Activated CD4-positive, alpha-beta T cell treated with anti-CD3 and anti-CD28 coated beads, Interleukin-2, amount 10 ng/mL, durations not matched to agents 24 days and 14 days (primary cell): ENCODE measurements at regions not wholly inside any gene's neighbourhood (a gene's known extent, or its start where the extent isn't known, plus 50 kb on each side); places are given as distances from the start of the nearest gene placed in this dataset.
"Not testable (repeated sequence)": the region's sequence is repeated elsewhere in the genome, so short reads cannot be mapped to it uniquely, and the experiment has no call there.

Source experiments
- DNase-seq: peaks from one replicate; pipeline ENCODE4 v3.0.0; 2022
- H3K27ac Mint-ChIP-seq: one replicate; pipeline ENCODE4 v1.8.0; 2022; ENCODE audit warnings: mild to moderate bottlenecking, mixed read lengths
- H3K27me3 Mint-ChIP-seq: one replicate; pipeline ENCODE4 v1.8.0; 2022; ENCODE audit warnings: mixed read lengths
- H3K36me3 Mint-ChIP-seq: one replicate; pipeline ENCODE4 v1.8.0; 2022; ENCODE audit warnings: low read depth, mild to moderate bottlenecking, mixed read lengths
- H3K4me1 Mint-ChIP-seq: one replicate; pipeline ENCODE4 v1.8.0; 2021; ENCODE audit warnings: mixed read lengths
- H3K4me3 Mint-ChIP-seq: one replicate; pipeline ENCODE4 v1.8.0; 2022; ENCODE audit warnings: mild to moderate bottlenecking, moderate library complexity, mixed read lengths
- H3K9me3 Mint-ChIP-seq: one replicate; pipeline ENCODE4 v1.8.0; 2021; ENCODE audit warnings: mixed read lengths
- intact Hi-C: fragments of 100-400 bp; cut with micrococcal nuclease; formaldehyde crosslinking; loops from one replicate; pipeline ENCODE4 v1.15.1; 2023

DNA sequence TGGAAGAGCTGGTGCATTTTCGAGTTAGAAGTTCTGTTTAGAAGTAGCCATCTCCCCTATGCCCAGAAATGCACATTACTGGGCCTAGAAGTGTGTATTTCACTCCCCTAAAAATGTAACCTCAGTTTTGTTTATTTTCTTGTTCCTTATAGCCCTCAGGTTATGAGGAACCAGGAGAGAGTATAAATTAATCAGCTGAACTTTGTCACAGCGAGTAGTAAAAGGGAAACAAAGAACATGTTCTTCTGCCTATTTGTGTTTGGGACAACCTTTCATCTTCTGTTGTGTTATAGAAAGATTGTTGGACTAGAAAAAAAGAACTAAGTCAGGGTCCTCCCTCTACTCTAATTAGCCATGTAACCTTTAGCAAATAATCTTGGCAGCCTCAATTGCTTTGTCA lies 160.5 kb upstream of the PDE4B start:
- intact Hi-C loops, result no loop called here
- DNase-seq, result no peak
- H3K4me1 Mint-ChIP-seq, result no peaks in the 10 kb centered on the region

DNA sequence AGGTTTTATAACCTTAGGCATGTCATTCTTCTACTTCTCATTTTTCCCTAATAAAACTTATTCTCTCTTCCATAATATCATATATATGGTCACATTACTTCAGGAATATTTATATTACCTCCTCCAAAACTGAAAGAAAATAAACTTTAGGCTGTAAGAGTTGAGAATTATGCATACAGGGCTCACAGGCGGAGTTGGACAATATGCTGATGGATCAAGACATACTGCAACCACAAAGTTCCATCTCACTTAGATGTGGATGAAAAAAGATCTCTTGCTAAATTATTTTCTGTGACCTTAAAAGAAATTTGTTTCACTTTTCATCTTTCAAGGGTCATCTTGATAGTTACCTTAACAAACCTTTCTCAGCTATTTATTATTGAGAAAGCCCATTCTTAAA lies 152.6 kb upstream of the PDE4B start:
- H3K36me3 Mint-ChIP-seq, result no peaks in the 10 kb centered on the region
- H3K9me3 Mint-ChIP-seq, result no peaks in the 10 kb centered on the region
- DNase-seq, result no peak
- intact Hi-C loops, result no loop called here
- no peak overlapping the region for H3K27ac Mint-ChIP-seq
- no peaks in the 10 kb centered on the region for H3K4me1 Mint-ChIP-seq
- H3K4me3 Mint-ChIP-seq, result no peak overlapping the region
- H3K27me3 Mint-ChIP-seq, result peaks cover 13% of the 10 kb centered on the region

More for the DNA sequence above, 160.5 kb upstream of the PDE4B start:
- H3K4me3 Mint-ChIP-seq, result no peak overlapping the region
- no peak overlapping the region for H3K27ac Mint-ChIP-seq
- peaks cover 10% of the 10 kb centered on the region for H3K27me3 Mint-ChIP-seq
- H3K36me3 Mint-ChIP-seq, result no peaks in the 10 kb centered on the region
- no peaks in the 10 kb centered on the region for H3K9me3 Mint-ChIP-seq

DNA sequence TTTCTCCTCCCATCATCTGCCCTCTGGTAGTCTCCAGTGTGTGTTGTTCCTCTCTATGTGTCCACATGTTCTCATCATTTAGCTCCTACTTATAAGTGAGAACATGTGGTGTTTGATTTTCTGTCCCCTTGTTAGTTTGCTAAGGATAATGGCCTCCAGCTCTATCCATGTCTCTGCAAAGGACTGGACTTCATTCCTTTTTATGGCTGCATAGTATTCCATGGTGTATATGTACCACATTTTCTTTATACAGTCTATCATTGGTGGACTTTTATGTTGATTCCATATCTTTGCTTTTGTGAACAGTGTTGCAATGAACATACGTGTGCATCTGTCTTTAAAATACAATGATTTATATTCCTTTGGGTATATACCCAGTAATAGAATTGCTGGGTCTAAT lies 143.5 kb upstream of the PDE4B start:
- H3K9me3 Mint-ChIP-seq, H3K27me3 Mint-ChIP-seq, DNase-seq, H3K4me1 Mint-ChIP-seq, H3K36me3 Mint-ChIP-seq, H3K27ac Mint-ChIP-seq, intact Hi-C loops, H3K4me3 Mint-ChIP-seq: not testable (repeated sequence)

DNA sequence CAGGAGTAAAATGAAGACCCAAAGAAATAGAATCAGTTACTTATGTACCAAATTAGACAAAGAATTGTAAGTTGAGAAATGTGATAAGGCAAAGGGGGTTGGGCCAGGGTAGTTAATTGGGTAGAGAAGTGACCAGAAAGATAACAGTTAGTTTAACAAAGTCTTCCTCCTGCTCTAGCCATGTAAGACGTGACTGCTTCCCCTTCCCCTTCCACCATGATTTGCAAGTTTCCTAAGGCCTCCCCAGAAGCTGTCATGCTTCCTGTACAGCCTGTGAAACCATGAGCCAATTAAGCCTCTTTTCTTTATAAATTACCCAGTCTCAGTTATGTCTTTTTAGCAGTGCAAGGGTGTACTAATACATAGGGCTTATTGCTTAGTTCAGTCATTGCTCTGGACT lies 142.0 kb upstream of the PDE4B start:
- Mint-ChIP-seq H3K4me3 (no peak overlapping the region), H3K9me3 (peaks cover 3% of the 10 kb centered on the region), H3K36me3 (no peaks in the 10 kb centered on the region), H3K4me1 (no peaks in the 10 kb centered on the region), H3K27ac (no peak overlapping the region), H3K27me3 (peaks cover 4% of the 10 kb centered on the region)
- intact Hi-C loops, result no loop called here
- no peak for DNase-seq

DNA sequence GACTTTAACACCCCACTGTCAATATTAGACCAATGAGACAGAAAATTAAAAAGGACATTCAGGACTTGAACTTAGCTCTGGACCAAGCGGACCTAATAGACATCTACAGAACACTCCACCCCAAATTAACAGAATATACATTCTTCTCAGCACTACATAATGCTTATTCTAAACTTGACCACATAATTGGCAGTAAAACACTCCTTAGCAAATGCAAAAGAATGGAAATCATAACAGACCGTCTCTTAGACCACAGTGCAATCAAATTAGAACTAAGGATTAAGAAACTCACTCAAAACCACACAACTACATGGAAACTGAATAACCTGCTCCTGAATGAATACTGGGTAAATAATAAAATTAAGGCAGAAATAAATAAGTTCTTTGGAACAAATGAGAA lies 138.2 kb upstream of the PDE4B start:
- H3K4me3 Mint-ChIP-seq, H3K9me3 Mint-ChIP-seq, H3K27ac Mint-ChIP-seq, H3K4me1 Mint-ChIP-seq, DNase-seq, intact Hi-C loops, H3K27me3 Mint-ChIP-seq, H3K36me3 Mint-ChIP-seq: not testable (repeated sequence)

DNA sequence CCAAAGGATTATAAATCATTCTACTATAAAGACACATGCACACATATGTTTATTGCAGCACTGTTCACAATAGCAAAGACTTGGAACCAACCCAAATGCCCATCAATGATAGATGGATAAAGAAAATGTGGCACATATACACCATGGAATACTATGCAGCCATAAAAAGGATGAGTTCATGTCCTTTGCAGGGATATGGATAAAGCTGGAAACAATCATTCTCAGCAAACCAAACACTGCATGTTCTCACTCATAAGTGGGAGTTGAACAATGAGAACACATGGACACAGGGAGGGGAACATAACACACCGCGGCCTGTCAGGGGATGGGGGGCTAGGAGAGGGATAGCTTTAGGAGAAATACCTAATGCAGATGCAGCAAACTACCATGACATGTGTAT lies 135.1 kb upstream of the PDE4B start:
- H3K4me1 Mint-ChIP-seq, H3K36me3 Mint-ChIP-seq, H3K27me3 Mint-ChIP-seq, H3K4me3 Mint-ChIP-seq, DNase-seq, H3K27ac Mint-ChIP-seq, H3K9me3 Mint-ChIP-seq, intact Hi-C loops: not testable (repeated sequence)

DNA sequence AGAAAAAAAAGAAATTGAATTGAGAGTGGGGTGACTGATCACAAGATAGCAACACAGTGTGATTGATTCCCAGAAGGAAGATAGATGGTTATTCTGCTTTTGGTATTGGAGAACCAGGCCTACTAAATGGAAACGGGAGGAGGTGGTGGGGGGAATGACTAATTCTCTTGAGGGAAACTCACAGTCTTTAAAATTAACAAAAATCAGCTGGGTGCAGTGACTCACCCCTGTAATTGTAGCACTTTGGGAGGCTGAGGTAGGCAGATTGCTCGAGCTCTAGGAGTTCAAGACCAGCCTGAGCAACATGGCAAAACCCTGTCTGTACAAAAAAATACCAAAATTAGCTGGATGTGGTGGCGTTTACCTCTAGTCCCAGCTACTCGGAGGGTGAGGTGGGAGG lies 134.6 kb upstream of the PDE4B start:
- DNase-seq, result no peak
- peaks cover 3% of the 10 kb centered on the region for H3K9me3 Mint-ChIP-seq
- peaks cover 5% of the 10 kb centered on the region for H3K27me3 Mint-ChIP-seq
- no peak overlapping the region for H3K27ac Mint-ChIP-seq
- no peaks in the 10 kb centered on the region for H3K36me3 Mint-ChIP-seq
- intact Hi-C loops, result no loop called here
- H3K4me3 Mint-ChIP-seq, result no peak overlapping the region
- no peaks in the 10 kb centered on the region for H3K4me1 Mint-ChIP-seq

DNA sequence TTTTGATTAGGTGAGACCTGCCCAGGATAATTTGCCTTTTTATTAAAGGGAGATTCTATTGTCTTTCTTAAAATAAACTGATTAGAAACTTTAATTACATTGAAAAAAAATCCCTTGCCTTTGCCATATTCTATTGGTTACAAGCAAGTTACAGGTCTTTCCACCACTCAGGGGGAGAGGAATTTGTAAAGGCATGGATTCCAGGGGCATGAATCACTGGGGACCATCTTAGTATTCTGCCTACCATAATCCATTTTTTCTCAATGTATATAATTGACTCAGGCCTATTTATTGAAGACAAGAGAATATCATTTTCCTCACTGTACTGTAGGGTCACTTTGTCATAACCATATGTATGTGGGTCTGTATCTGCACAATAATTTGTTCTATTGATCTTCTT lies 124.3 kb upstream of the PDE4B start:
- Mint-ChIP-seq H3K4me1 (no peaks in the 10 kb centered on the region), H3K27me3 (peaks cover 14% of the 10 kb centered on the region), H3K27ac (no peak overlapping the region), H3K36me3 (no peaks in the 10 kb centered on the region), H3K4me3 (no peak overlapping the region), H3K9me3 (no peaks in the 10 kb centered on the region)
- intact Hi-C loops, result no loop called here
- no peak for DNase-seq

DNA sequence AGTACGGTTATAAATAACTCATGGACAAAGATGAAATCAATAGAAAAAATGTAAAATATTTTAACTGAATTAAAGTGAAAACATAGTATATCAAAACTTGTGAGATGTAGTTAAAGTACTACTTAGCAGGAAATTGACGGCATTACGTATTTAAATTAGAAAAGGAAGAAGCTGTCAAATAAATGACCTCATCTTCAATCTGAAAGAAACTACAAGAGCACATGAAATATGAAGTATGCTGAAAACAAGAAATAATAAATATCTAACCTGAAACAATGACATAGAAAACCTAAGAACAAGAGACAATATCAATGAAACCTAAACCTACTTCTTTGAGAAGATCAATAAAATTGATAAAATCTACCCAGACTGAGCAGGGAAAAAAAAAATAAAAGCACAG lies 122.2 kb upstream of the PDE4B start:
- no peak overlapping the region for H3K4me3 Mint-ChIP-seq
- H3K4me1 Mint-ChIP-seq, result no peaks in the 10 kb centered on the region
- peaks cover 10% of the 10 kb centered on the region for H3K27me3 Mint-ChIP-seq
- no peaks in the 10 kb centered on the region for H3K9me3 Mint-ChIP-seq
- H3K27ac Mint-ChIP-seq, result no peak overlapping the region
- intact Hi-C loops, result no loop called here
- DNase-seq, result no peak
- H3K36me3 Mint-ChIP-seq, result no peaks in the 10 kb centered on the region

DNA sequence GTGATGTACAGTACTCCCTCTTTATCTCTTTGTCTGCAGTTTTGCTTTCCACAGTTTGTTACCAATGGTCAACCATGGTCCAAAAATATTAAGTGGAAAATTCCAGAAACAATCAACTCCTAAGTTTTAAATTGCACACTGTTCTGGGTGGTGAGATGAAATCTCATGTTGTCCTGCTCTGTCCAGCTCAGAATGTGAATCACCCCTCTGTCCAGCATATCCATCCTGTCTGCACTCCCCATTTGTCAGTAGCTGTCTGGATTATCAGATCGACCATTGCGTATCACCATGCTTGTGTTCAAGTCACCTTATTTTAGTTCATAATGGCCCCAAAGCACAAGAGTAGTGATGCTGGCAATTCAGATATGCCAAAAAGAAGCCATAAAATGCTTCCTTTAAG lies 118.2 kb upstream of the PDE4B start:
- Mint-ChIP-seq H3K27me3 (peaks cover 18% of the 10 kb centered on the region), H3K9me3 (no peaks in the 10 kb centered on the region), H3K36me3 (no peaks in the 10 kb centered on the region), H3K4me1 (no peaks in the 10 kb centered on the region), H3K27ac (no peak overlapping the region), H3K4me3 (no peak overlapping the region)
- no peak for DNase-seq
- intact Hi-C loops, result no loop called here

DNA sequence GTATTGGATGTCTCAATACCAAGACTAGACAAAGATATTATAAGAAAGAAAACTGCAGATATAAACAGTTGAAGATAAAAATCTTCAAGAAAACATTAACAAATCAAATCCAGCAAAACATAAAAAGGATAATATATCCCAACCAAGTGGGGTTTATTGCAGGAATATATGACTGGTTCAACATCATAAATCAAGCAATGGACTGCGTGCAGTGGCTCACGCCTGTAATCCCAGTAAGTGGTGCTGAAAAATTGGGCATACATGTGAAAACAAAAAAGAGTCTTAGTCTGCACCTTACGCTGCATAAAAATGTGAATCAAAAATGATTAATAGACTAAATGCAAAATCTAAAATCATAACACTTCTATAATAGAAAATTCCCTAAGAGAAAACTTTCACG lies 112.9 kb upstream of the PDE4B start:
- Mint-ChIP-seq H3K9me3 (no peaks in the 10 kb centered on the region), H3K27me3 (peaks cover 32% of the 10 kb centered on the region), H3K27ac (no peak overlapping the region), H3K36me3 (no peaks in the 10 kb centered on the region), H3K4me1 (no peaks in the 10 kb centered on the region), H3K4me3 (no peak overlapping the region)
- no peak for DNase-seq
- intact Hi-C loops, result no loop called here

DNA sequence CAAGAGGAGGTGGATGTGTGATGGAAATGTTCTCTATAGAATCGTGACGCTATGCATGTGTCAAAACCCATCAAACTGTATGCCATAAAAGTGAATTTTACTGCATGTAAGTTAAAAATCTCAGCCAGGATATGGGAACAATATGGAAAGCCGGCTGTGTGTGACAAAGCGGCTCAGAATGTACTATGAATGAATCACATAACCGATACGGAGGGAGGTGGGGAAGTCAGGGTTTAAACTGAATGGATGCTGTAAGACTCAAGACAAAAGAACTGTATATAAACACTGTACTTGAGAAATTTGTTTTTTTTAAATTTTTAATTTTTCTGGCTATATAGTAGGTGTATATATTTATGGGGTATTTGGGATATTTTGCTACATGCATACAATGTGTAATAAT lies 111.6 kb upstream of the PDE4B start:
- Mint-ChIP-seq H3K9me3 (no peaks in the 10 kb centered on the region), H3K4me3 (no peak overlapping the region), H3K4me1 (no peaks in the 10 kb centered on the region), H3K36me3 (no peaks in the 10 kb centered on the region), H3K27ac (no peak overlapping the region), H3K27me3 (peaks cover 35% of the 10 kb centered on the region)
- intact Hi-C loops, result no loop called here
- DNase-seq, result no peak

DNA sequence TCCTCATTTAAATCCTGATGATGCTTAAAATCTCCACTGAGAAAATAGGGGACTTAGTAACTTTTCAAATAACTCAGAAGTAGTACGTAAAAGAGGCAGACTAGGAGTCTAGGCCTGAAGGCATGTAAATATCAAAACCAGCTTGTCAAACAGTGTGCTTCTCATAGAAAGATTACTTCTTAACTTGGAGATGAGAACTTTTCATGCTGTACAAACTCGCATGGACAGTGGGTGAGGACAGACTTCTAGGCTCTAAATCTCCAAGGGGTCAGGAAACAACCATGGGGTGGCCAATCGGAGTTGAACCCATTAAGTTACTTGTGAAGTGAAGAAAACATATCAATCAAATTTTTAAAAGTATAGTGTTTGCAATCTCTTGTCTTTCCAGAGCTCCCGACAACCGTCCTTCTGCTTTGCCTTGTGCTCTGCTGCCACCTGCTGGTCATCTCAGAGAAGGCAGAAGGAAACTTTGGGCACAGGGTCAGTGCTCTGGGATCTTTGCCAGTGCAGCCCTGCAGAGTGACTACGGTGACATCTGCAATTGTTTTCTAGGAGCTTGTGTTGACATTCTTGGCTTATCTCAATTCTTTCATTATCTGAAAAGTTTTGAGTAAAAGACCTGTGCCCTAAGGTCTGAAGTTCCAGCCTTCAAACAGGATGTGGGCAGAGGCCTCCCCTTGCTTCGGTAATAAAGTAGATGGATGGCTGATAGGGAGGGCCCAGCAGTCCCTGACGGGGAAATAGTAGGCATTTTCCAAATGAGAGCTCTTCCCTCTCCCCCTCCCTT lies 105.1 kb upstream of the PDE4B start:
- Mint-ChIP-seq H3K4me1 (peaks cover 5% of the 10 kb centered on the region), H3K9me3 (no peaks in the 10 kb centered on the region), H3K27ac (no peak overlapping the region), H3K27me3 (peaks cover 26% of the 10 kb centered on the region), H3K4me3 (no peak overlapping the region), H3K36me3 (no peaks in the 10 kb centered on the region)
- DNase-seq, result peak; percentile 93
- intact Hi-C loops, result loop anchor here (1.0 to 5.0 kb wide), 5 partner anchors 257 to 1420 kb away; no protein-coding TSS in a partner anchor

DNA sequence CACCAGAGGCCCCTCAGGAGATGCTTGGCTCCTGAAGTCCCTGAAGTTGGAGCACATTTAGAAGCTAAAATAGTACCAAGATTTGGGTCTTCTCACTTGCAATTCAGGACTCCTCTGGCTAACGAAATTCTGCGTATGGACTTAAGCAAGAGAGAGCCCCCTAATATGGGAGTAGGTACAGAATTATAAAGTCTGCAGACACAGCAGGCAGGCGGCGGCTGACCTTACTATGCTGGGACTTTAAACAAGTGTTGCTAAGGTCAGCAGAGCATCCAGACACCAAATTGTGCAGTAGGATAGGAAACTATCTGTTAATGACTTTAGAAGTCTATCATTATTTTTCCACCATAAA lies 104.5 kb upstream of the PDE4B start:
- H3K4me3 Mint-ChIP-seq, result no peak overlapping the region
- no peak for DNase-seq
- no peaks in the 10 kb centered on the region for H3K36me3 Mint-ChIP-seq
- peaks cover 23% of the 10 kb centered on the region for H3K27me3 Mint-ChIP-seq
- intact Hi-C loops, result loop anchor here (5.0 kb wide), 1 partner anchor 1421 kb away; no protein-coding TSS in a partner anchor
- peaks cover 5% of the 10 kb centered on the region for H3K4me1 Mint-ChIP-seq
- H3K9me3 Mint-ChIP-seq, result no peaks in the 10 kb centered on the region
- no peak overlapping the region for H3K27ac Mint-ChIP-seq

DNA sequence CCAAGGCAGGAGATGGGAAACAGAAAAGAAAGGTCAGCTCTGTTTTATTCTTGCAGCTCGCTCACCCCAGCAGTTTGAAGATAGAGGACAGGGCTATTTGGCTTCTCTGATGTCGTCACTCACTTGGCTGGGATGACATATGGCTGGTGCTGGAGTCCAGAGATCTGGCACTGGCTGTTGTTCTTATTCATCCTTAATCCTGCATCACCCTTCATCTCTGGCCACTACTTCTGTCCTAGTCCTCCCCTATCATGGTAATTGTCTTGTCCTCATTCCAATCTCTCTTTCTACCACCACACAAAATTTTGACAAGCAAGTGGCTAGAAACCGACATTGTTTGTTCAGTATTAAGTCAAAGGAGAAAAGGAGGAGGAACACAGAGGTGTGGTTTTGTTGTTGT lies 103.8 kb upstream of the PDE4B start:
- no peak for DNase-seq
- intact Hi-C loops, result loop anchor here (5.0 kb wide), 1 partner anchor 1422 kb away; no protein-coding TSS in a partner anchor
- H3K36me3 Mint-ChIP-seq, result no peaks in the 10 kb centered on the region
- peaks cover 17% of the 10 kb centered on the region for H3K27me3 Mint-ChIP-seq
- no peaks in the 10 kb centered on the region for H3K9me3 Mint-ChIP-seq
- no peak overlapping the region for H3K4me3 Mint-ChIP-seq
- no peak overlapping the region for H3K27ac Mint-ChIP-seq
- peaks cover 5% of the 10 kb centered on the region for H3K4me1 Mint-ChIP-seq
